Activated naive CD4-positive, alpha-beta T cell treated with anti-CD3 and anti-CD28 coated beads, Interleukin-2, amount 50 U/mL, for 72 hours (primary cell): ENCODE measurements at regions not wholly inside any gene's neighbourhood (a gene's known extent, or its start where the extent isn't known, plus 50 kb on each side); places are given as distances from the start of the nearest gene placed in this dataset.

ENCODE experiments used
- ATAC-seq, 2 donors: fragments of 150-1000 bp; cut with Tn5 transposase; 2 replicates each; pipeline ENCODE4 v1.10.0; 2021; ENCODE audit warnings: mild to moderate bottlenecking in 2 of 2, moderate library complexity in 2 of 2
- DNase-seq, 2 donors: peaks; one replicate each; pipeline ENCODE4 v3.0.0; 2021 to 2022; ENCODE audit warnings: low spot score in 2 of 2
- H3K27ac Mint-ChIP-seq, 2 donors: one replicate each; pipeline ENCODE4 v1.8.0; 2022; ENCODE audit warnings: mild to moderate bottlenecking in 2 of 2, mixed read lengths in 2 of 2
- H3K36me3 Mint-ChIP-seq, 2 donors: one replicate each; pipeline ENCODE4 v1.8.0; 2022; ENCODE audit warnings: mixed read lengths in 2 of 2
- H3K9me3 Mint-ChIP-seq, 2 donors: one replicate each; pipeline ENCODE4 v1.8.0; 2022; ENCODE audit warnings: mixed read lengths in 2 of 2

GRCh38 chr2:12156349-12156748 lies 409.9 kb downstream of the LPIN1 start:
- H3K9me3 Mint-ChIP-seq: peaks cover 0 to 6% of the 10 kb centered on the region in 2 donors
- peaks cover 0 to 5% of the 10 kb centered on the region in 2 donors for H3K36me3 Mint-ChIP-seq
- DNase-seq (no peak), ATAC-seq (no peak)
- no peak overlapping the region for H3K27ac Mint-ChIP-seq

DNA sequence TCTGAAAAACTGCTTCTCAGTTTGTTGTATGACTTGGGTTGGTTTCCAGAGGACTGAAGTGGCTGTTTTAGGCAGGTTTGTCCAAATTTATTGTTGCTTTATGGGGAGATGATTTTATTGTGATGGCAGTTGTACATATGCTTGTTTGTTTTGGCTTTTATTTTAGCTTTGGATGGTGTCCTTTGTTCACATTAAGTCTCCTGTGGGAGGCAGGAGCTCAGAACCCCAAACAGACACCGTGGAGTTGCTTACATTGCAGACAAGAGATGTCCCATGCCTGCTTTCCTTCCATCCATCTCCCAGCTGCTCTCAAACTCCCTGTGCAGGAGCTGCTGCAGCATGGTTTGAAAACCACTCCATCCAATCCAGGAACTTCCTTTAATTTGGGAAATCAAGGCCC lies 414.7 kb downstream of the LPIN1 start:
- ATAC-seq (no peak), DNase-seq (no peak)
- Mint-ChIP-seq H3K27ac (no peak overlapping the region), H3K9me3 (peaks cover 0 to 6% of the 10 kb centered on the region in 2 donors), H3K36me3 (peaks cover 0 to 5% of the 10 kb centered on the region in 2 donors)

DNA sequence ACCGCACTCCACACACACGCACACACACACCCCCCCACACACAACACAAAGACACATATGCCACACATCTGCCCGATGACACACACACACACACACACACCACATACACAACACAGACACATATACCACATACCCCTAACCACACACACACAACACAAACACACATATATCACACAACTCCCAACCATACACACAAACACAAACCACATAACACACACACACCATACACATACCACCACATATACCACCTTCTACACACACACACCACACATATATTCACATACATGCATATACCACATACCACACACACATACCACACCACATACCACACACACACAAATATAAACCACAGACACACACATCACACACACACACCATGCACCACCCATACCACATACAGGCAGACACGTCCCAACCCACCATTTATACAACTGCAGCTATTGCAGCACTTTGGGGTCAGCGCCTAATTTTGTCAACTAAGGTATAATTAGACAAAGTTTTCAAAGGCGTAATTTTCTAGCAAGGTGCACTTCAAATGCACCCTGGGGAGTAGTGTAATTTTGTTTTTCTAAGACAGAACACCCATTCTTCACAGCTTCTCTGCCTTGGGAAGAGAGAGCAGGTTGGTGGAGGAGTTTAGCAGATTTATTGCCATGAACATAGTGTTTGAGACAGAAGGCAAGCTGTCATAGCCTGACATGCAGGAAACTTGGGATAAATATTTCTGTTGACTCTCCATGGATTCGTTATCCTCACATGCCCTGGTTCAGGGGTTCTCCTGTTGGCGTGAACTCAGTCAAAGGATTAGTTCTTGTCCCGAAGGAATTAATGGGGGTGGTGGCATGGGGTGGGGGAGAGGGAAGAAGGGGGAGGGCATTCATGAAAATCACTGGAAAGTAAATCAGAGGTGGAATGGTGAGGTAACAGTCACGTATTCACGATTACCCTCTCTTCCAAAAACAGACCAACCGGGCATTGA lies 416.1 kb downstream of the LPIN1 start:
- H3K36me3 Mint-ChIP-seq: peaks cover under 1 to 5% of the 10 kb centered on the region in 2 donors
- DNase-seq: no peak
- no peak for ATAC-seq
- H3K9me3 Mint-ChIP-seq: peaks cover 0 to 6% of the 10 kb centered on the region in 2 donors
- H3K27ac Mint-ChIP-seq: no peak overlapping the region

- ATAC-seq: no peak
- H3K36me3 Mint-ChIP-seq: peaks cover 5 to 7% of the 10 kb centered on the region in 2 donors
These were observed 417.4 kb downstream of the LPIN1 start for GRCh38 chr2:12163866-12164265.

GRCh38 chr2:12164689-12165088 lies 418.3 kb downstream of the LPIN1 start:
- Mint-ChIP-seq H3K36me3 (peaks cover 5 to 12% of the 10 kb centered on the region in 2 donors), H3K9me3 (peaks cover 0 to 9% of the 10 kb centered on the region in 2 donors), H3K27ac (no peak overlapping the region)
- no peak for DNase-seq
- ATAC-seq: peak; percentile 63 to 93

More at GRCh38 chr2:12163866-12164265, 417.4 kb downstream of the LPIN1 start:
- Mint-ChIP-seq H3K9me3 (peaks cover 0 to 6% of the 10 kb centered on the region in 2 donors), H3K27ac (no peak overlapping the region)
- DNase-seq: no peak

DNA sequence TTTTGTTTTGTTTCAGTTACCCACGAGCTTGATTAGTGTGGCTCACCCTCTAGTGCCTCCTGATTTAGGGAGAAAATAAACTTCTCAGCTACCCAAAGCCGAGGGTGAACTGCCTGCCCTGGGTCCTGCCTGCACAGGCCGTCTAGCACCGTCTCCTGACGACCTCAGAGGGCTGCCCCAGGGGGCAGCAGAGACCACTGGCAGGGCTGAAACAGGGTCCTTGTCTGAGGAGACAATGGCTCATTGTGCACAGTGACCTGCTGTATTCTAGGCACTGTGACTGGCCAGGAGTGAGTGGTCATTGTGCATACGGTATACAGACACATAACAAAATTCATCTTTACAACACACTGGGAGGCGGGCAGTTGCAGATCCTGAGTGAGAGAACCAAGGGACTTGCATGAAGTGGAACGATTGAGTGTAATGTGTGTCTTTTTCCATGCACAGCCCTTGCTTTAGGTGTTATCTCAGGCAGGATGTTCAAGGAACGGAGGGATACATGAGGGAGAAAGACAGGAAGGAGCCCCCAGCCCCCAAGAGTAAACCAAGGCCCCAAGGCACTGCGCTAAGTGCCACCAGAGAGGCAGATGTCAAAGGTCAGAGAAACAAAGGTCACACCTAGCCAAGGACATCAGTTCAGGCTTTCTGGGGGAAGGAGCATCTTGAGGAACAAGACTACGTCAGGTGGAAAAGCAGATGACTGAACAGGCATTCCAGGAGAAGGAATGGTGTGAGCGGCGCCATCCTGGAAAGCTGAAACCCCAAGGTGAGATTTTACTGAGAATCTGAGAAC lies 421.3 kb downstream of the LPIN1 start:
- ATAC-seq (no peak), DNase-seq (no peak)
- H3K36me3 Mint-ChIP-seq: peaks cover 0 to 12% of the 10 kb centered on the region in 2 donors

GRCh38 chr2:12168354-12168753 lies 421.9 kb downstream of the LPIN1 start:
- ATAC-seq: no peak
- Mint-ChIP-seq H3K9me3 (peaks cover 0 to 8% of the 10 kb centered on the region in 2 donors), H3K36me3 (peaks cover 0 to 12% of the 10 kb centered on the region in 2 donors), H3K27ac (no peak overlapping the region)
- DNase-seq: no peak

More for the DNA sequence above, 421.3 kb downstream of the LPIN1 start:
- Mint-ChIP-seq H3K27ac (no peak overlapping the region), H3K9me3 (peaks cover 0 to 8% of the 10 kb centered on the region in 2 donors)

- DNase-seq (no peak), ATAC-seq (no peak)
- Mint-ChIP-seq H3K27ac (no peak overlapping the region), H3K9me3 (peaks cover 0 to 8% of the 10 kb centered on the region in 2 donors), H3K36me3 (peaks cover 0 to 12% of the 10 kb centered on the region in 2 donors)
These were observed 422.5 kb downstream of the LPIN1 start for GRCh38 chr2:12168791-12169388.

DNA sequence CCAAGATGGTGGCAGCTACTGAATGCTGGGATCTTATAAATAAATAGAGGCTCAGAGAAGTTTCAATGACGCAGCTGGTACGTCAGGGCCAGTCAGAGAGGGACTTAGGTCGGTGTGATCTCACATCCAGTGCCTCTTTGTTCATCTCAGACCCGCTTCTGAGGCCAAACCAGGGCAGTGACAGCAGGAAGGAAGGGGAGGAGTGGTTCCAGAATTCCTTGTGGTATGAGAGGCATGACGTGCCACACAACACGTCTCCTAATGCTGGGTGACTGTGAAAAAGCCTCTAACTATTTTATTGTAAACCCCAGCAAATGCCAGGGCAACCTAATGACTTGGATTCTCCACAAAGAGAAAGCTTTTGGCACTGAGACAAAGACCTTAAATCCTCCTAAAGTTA lies 423.3 kb downstream of the LPIN1 start:
- H3K36me3 Mint-ChIP-seq: peaks cover 0 to 12% of the 10 kb centered on the region in 2 donors
- ATAC-seq: peak; percentile 61 to 70
- peaks cover 0 to 8% of the 10 kb centered on the region in 2 donors for H3K9me3 Mint-ChIP-seq
- H3K27ac Mint-ChIP-seq: peak overlapping the region in 1 of 2 donors; percentile 63
- no peak for DNase-seq

DNA sequence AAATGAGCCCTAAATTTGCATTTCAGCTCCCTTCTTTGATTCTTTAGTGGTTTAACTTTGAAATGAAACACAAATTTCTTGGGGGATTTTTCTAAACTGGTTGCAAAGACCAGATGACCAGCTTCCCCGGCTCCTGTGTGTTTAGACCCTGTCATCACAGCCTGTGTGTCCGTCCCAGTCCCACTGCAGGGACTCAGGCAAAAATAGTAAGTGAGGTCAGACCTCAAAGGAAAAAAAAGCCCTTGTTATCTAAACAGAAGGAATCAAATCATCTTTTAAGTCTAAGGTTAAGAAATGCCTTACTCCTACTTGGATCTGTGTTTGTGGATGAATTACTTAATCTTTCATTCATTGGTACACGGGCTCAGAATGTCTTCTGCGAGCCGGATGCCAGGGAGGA lies 423.7 kb downstream of the LPIN1 start:
- DNase-seq (no peak), ATAC-seq (no peak)
- peaks cover 0 to 8% of the 10 kb centered on the region in 2 donors for H3K9me3 Mint-ChIP-seq
- peaks cover 0 to 12% of the 10 kb centered on the region in 2 donors for H3K36me3 Mint-ChIP-seq
- no peak overlapping the region for H3K27ac Mint-ChIP-seq

- Mint-ChIP-seq H3K36me3 (peaks cover 0 to 5% of the 10 kb centered on the region in 2 donors), H3K27ac (no peak overlapping the region), H3K9me3 (peaks cover 0 to 8% of the 10 kb centered on the region in 2 donors)
- no peak for ATAC-seq
- DNase-seq: no peak
These were observed 427.0 kb downstream of the LPIN1 start for GRCh38 chr2:12173271-12173942.

DNA sequence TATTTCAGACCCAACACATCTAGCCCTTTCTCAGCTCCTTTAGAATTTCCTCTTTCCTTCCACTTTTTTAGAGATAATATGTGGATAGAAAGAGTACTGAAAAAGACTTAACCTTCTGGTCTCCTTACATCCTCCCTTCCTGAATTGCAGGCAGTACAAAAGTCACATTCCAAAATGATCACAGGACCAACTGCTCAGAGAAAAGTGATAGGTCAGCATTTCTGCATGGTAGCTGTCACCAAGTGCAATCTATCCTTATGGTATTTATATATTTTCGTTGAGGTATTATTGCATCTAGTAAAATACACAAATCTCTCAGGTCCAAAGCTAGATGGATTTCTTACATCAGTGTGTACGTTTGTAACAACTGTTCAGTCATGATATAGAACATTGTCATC lies 427.5 kb downstream of the LPIN1 start:
- peaks cover 0 to 8% of the 10 kb centered on the region in 2 donors for H3K9me3 Mint-ChIP-seq
- DNase-seq (no peak), ATAC-seq (no peak)
- H3K27ac Mint-ChIP-seq: no peak overlapping the region
- peaks cover 0 to 5% of the 10 kb centered on the region in 2 donors for H3K36me3 Mint-ChIP-seq

GRCh38 chr2:12175323-12175722 lies 428.9 kb downstream of the LPIN1 start:
- Mint-ChIP-seq H3K27ac (no peak overlapping the region), H3K36me3 (no peaks in the 10 kb centered on the region), H3K9me3 (peaks cover 0 to 4% of the 10 kb centered on the region in 2 donors)
- DNase-seq: no peak
- ATAC-seq: no peak

- DNase-seq: no peak
- Mint-ChIP-seq H3K36me3 (no peaks in the 10 kb centered on the region), H3K9me3 (no peaks in the 10 kb centered on the region), H3K27ac (peak overlapping the region in 1 of 2 donors; percentile 6)
- ATAC-seq: peak; percentile 80 to 97
These were observed 430.4 kb downstream of the LPIN1 start for GRCh38 chr2:12176623-12177454.
